ENCODE measurements at regions not wholly inside any gene's neighbourhood (a gene's known extent, or its start where the extent isn't known, plus 50 kb on each side); places are given as distances from the start of the nearest gene placed in this dataset.
"Not testable (repeated sequence)": the region's sequence is repeated elsewhere in the genome, so short reads cannot be mapped to it uniquely, and the experiment has no call there.

DNA sequence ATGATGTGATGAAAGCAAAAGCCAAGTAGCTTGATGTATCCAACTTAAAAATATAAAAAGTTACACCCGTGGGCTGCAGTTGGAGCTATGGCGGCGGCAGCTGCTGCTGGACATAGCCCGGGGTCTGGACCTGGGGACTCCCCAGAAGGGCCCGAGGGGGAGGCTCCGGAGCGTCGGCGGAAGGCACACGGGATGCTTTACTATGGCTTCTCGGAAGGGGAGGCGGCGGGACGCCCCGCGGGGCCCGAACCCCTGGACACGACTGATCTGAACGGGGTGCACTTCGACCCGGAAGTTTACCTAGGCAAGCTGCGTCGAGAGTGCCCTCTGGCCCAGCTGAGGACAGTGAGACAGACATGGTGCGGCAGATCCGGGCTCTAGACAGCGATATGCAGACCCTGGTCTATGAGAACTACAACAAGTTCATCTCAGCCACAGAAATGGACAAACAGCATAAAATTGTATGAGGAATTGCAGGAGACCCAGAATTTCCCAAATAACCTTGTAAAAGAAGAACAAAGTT, 109.5 kb upstream of the EEF2KMT start:
- no peak for DNase-seq (ENCODE audit: low spot score)
- intact Hi-C loops (cut with DNase I), result no loop called here

DNA sequence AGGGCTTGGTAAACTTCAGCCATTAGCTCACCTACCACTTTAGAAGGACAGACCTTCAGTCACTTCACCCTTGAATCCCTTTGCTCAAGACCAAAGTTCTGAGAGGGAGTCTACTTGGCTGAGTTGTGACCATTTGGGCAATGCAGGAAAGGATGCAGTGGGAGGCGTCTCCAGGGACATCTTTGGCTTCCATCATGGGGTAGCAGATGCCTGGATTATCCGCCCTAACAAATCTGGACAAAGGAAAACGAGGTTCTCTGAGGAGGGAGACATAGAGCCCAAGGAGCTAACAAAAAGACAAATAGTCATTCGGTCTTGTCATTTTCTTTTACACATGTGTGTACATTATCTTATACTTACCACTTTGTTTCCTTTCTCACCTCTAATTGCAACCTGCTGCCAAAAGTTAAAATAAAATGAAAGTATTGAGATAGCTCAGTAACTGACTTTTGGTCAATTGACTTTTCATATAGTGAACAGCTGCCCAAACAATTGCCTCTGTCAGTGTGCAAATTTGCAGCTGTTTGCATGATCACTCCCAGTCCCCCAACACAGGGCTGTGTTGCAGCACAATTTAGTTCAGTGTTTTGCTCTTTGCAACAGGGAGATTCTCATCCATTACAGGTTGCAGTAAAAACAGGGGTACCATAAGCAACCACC, 108.9 kb upstream of the EEF2KMT start:
- DNase-seq (ENCODE audit: low spot score), result no peak
- intact Hi-C loops (cut with DNase I), result no loop called here

DNA sequence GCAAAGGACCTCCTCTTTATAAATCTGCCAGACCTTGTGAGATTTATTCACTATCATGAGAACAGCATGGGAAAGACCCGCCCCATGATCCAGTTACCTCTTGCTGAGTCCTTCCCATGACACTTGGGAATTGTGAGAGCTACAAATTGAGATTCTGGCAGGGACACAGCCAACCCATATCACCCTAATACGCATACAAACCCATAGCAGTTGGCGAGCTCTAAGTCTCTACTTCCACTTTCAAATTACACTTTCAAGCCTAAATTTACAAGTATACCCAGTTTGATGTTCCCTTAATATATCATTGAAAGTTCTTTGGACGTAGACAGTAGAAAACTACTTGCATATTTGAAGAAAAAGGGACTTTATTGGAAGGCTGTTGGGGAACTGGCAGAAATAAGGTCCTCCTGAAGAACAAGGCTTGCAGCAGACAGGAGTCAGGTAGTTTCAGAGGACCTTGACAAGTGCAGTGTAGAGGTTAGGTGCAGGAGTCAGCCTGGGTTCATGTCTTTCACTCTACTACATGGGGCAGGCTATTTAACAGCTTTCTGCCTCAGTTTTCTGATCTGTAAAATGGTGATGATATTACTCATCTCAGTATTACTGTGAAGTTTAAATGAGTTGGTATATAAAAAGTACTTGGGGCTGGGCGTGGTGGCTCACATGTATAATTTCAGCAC, 107.9 kb upstream of the EEF2KMT start:
- no peak for DNase-seq (ENCODE audit: low spot score)
- intact Hi-C loops (cut with DNase I), result no loop called here

DNA sequence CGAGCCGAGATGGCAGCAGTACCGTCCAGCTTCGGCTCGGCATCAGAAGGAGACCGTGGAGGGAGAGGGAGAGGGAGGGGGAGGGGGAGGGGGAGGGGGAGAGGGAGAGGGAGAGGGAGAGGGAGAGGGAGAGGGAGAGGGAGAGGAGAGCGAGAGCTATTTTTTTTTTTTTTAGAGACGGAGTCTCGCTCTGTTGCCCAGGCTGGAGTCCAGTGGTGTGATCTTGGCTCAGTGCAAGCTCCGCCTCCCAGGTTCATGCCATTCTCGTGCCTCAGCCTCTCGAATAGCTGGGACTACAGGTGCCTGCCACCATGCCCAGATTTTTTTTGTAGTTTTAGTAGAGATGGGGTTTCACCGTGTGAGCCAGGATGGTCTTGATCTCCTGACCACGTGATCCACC, 106.1 kb upstream of the EEF2KMT start:
- intact Hi-C loops (cut with DNase I); DNase-seq (ENCODE audit: low spot score): not testable (repeated sequence)

DNA sequence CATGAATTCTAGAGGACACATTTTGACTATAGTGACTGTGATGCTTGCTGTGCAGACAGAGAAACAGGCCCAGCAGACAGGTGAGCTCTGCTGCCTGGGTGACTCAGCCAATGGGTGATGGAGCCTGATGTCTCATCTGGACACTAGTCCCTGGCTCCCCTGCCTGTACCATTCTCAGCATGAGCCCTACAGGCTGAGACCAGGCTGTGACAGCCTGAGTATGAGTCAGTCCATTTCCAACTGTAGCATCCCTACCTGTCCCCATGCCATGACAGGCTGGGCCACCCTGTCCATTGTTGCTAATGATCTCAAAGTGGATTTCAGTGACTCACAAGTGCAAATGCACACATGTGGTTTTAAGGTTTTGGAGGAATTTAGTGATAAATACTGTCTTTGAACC, 102.5 kb upstream of the EEF2KMT start:
- intact Hi-C loops (cut with DNase I), result no loop called here
- DNase-seq (ENCODE audit: low spot score), result no peak

DNA sequence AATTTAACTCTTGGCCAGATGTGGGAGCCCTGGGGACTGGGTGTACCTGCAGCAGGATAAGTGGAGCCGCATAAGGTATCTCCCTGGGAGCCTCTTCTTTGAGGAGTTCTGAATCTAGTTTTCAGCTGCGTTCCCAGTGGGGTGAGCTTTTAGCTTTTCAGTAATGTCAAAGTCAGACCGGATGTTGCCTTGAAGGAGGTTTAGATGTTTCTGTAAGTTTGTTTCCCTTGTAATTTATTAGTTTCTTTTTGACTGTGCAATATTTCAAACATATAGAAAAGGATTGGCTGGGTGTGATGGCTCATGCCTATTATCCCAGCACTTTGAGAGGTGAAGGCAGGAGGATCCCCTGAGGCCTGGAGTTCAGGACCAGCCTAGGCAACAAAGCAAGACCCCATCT, 98.6 kb upstream of the EEF2KMT start:
- DNase-seq (ENCODE audit: low spot score), result no peak

DNA sequence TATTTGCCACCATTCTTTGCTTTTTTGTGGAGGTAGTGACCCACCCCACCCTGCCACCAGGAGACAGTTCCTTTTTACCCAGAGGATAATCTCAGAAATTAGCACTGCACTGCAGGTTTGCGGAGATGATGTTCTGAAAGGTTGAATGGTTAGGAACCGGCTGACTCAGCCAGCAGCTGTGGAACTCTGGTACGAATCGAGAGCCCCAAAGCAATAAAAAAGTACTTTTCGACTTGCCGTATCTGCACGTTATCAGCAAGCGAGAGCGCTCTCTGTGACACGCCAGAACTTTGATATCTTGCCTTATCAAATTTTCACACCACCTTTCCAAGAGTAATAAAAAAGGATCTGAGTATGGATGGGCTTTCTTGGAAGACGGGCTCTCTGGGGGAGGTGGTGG, 96.3 kb upstream of the EEF2KMT start:
- intact Hi-C loops (cut with DNase I), result no loop called here
- no peak for DNase-seq (ENCODE audit: low spot score)

More for the DNA sequence above, 98.6 kb upstream of the EEF2KMT start:
- intact Hi-C loops (cut with DNase I), result no loop called here

DNA sequence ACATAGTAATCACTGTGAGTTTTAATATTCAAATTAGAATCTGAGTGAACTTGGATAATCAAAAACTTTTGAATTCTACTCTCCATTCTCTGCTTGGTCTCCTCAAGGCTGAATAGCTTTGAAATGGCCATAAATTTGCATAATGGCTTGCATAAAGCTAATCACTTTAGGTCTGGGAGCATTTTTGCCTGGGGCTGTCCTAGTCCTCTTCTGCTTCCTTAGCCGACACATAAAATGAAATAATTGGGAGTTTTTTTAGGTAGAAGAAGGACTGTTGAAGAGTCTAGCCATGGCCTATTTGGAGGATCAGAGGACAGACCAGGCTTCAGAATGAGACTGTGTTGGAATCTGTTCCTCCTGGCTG, 91.4 kb upstream of the EEF2KMT start:
- no peak for DNase-seq (ENCODE audit: low spot score)
- intact Hi-C loops (cut with DNase I), result no loop called here

DNA sequence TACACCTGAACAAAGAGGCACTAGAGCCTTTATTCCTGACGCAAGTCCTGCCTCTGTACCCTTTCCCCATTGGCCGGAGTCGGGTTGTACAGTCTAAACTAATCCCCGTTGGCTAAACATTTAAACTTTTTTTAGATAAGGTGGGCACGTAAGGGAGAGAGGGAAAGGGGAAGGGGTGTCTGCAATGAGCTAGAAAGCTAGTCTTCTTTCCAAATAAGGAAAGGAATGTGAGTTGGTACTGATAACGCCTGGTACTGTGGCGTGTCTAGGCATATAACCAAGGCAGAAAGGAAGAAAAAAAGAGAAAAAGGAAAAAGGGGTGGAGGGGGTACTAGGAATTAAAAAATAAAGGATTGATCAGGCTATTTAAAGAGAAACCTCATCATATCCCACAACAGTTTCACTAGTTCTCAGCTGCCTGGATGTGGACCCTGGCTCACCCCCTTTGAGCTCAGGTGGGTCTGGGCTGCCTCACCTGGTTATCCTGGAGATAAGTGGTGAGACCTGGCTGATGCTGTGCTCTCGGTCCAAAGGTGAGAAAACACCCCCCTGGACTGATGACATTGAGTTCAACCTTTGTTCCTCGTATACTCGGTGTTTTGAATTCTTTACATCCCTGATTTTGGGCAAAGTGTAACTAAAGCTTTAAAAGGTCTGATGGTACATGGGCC, 90.9 kb upstream of the EEF2KMT start:
- DNase-seq (ENCODE audit: low spot score), result no peak
- intact Hi-C loops (cut with DNase I), result no loop called here

DNA sequence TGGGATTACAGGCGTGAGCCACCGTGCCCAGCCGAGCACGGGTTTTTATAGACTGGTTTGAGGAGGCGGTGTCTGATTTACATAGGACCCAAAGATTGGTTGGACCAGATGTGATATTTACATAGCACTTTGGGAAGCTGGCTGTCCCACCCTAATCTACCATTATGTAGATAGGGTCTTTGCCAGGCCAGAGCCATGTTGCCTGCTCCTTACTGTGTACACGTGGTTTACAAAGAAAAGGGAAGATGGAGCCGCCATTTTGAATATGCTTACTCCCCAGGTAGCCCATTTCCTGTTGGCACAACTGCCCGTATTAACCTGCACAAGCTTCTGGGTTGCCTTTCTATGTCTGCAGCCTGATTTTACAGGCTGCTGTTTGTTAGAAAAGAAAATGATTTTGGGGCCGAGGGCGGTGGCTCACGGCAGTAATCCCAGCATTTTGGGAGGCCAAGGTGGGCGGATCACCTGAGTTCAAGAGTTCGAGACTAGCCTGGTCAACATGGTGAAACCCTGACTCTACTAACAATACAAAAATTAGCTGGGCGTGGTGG, 89.9 kb upstream of the EEF2KMT start:
- DNase-seq (ENCODE audit: low spot score), result no peak
- intact Hi-C loops (cut with DNase I), result no loop called here

DNA sequence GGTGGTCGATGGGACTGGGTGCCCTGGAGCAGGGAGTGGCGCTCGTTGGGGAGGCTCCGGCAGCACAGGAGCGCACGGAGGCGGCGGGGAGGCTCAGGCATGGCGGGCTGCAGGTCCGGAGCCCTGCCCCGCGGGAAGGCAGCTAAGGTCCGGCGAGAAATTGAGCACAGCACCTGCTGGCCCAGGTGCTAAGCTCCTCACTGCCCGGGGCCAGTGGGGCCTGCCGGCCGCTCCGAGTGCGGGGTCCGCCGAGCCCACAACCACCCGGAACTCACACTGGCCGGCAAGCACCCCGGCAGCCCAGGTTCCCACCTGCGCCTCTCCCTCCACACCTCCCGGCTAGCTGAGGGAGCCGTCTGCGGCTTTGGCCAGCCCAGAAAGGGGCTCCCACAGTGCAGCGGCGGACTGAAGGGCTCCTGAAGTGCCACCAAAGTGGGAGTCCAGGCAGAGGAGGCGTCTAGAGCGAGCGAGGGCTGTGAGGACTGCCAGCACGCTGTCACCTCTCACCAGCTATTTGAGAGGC, 88.8 kb upstream of the EEF2KMT start:
- intact Hi-C loops (cut with DNase I), result no loop called here
- DNase-seq (ENCODE audit: low spot score), result no peak

DNA sequence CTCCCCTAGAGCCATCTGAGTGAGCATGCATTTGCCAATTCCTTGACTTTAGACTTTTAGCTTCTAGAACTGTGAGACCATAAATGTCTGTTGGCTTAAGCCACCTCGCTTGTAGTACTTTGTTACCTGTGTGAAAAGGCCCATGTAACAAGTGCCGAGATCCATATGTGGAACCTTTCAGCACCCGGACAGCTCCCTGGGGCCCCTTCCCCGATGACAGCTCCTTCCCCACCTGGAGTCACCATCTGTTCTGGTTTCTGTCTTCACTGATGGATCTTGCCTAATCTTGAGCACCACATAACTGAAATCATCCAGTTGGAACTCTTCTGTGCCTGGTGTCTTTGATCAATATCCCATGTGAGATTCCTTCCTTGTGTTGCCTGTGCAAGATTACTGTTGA, 78.9 kb upstream of the EEF2KMT start:
- no peak for DNase-seq (ENCODE audit: low spot score)

DNA sequence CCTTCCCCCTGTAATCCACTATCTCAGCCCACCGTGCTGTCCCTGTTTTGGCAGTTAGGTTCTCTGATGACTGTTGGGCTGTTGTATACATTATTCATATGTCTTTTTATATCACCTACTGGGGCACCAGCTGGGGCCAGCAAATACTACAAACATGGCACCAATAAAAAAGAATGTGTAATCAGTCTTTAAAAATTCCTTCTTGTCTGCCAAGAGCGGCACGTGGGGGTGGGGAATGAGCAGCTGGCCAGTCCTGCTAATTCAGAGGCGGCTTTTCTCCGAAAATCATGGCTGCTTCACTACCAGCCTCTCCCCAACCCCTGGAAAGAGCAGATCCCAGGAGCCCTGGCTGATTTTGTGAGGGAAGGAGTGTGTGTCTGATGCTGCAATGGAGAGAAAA, 77.7 kb upstream of the EEF2KMT start:
- no peak for DNase-seq (ENCODE audit: low spot score)
- intact Hi-C loops (cut with DNase I), result no loop called here

More for the DNA sequence above, 78.9 kb upstream of the EEF2KMT start:
- intact Hi-C loops (cut with DNase I), result no loop called here

DNA sequence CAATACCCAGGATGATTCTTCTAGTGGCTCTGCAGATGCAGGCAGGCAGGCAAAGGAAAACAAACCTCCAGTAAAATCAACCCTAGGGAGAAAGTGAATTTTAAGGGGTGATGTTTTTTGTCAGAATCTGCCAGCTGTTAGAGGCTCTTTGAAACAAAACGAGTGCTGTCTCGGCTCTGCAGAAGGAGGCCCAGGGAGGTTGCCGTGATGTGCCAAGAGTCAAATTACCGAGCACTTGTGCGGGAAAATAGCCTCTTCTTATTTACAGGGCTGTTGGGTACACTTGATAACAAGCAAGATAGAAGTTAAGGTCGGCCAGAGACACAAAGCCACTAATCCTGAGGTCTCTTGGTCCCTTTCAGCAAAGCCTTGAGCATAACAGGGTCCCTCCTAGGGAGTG, 68.9 kb upstream of the EEF2KMT start:
- DNase-seq (ENCODE audit: low spot score), result no peak

DNA sequence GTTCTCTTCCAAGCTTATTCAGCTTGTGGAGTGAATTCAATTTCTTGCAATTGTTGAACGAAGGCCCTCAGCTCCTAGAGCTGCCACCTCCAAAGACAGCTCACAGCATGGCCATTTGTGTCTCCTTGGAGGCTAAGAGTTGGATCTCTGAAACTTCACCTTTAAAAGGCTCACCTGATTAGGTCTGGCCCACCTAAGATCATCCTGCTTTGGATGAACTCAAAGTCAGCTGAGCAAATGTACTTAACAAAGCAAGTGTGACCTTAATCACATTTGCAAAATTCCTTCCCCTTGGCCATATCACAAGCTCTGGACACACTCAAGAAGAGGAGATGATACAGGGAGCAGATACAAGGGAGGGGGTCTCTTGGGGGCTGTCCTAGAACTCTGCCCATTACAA, 67.8 kb upstream of the EEF2KMT start:
- DNase-seq (ENCODE audit: low spot score); intact Hi-C loops (cut with DNase I): not testable (repeated sequence)

More for the DNA sequence above, 68.9 kb upstream of the EEF2KMT start:
- intact Hi-C loops (cut with DNase I), result no loop called here

DNA sequence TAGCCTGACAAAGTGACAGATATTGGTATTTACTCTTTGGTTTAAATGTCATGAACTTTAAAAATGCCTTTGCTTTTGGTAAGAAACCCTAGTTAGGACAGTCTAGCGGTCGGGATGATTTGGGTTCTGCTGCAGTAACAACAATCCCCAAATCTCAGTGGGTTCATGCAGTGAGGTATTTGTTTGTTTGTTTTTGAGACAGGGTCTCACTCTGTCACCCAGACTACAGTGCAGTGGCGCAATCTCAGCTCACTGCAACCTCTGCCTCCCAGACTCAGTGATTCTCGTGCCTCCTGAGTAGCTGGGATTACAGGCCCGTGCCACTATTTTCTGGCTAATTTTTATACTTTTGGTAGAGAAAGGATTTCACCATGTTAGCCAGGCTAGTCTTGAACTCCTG, 65.2 kb upstream of the EEF2KMT start:
- DNase-seq (ENCODE audit: low spot score); intact Hi-C loops (cut with DNase I): not testable (repeated sequence)

DNA sequence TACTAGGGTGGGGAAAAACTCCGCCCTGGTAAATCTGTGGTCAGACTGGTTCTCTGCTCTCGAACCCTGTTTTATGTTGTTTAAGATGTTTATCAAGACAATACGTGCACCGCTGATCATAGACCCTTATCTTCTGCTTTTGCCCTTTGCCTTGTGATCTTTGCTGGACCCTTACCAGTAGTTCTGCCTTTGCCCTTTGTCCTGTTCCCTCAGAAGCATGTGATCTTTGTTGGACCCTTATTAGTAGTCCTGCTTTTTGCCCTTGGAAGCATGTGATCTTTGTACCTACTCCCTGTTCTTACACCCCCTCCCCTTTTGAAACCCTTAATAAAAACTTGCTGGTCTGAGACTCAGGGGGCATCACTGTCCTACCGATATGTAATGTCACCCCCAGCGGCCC, 64.3 kb upstream of the EEF2KMT start:
- intact Hi-C loops (cut with DNase I); DNase-seq (ENCODE audit: low spot score): not testable (repeated sequence)

DNA sequence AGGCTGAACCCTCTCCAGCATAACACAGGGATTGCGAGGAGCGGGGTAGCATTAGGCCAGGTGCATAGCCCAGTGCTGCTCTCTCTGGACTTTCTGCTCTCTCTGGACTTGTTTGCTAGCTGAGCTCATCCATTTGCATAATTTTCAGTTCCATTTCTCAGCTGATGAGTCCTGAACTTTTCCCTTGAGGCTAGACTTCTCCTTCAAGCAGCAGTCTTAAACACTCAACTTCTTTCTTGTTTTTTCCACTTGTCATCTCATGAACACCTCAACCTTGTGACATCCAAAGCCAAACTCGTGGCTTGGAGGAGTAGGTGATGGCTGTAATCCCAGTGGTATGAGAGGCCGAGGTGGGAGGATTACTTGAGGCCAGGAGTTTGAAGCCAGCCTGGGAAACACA, 62.4 kb upstream of the EEF2KMT start:
- DNase-seq (ENCODE audit: low spot score); intact Hi-C loops (cut with DNase I): not testable (repeated sequence)

DNA sequence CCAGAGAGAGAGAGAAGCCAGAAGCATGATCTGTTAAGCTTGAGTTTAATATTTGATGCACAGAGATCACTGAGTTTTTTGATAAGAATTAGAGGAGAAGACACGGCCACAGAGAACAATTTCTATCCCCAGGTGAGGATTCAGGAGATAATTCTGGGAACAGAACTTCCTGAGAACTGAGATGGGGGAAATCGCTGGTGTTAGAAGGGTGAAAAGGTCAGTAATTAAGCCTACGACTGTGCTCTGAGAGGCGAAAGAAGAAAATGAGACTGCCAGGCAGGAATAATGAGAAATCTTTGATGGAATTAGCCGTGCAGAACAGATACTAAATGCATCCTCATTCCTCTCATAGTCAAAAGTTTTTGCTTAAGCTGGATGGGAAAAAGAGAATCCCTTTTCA, 61.9 kb upstream of the EEF2KMT start:
- intact Hi-C loops (cut with DNase I); DNase-seq (ENCODE audit: low spot score): not testable (repeated sequence)

DNA sequence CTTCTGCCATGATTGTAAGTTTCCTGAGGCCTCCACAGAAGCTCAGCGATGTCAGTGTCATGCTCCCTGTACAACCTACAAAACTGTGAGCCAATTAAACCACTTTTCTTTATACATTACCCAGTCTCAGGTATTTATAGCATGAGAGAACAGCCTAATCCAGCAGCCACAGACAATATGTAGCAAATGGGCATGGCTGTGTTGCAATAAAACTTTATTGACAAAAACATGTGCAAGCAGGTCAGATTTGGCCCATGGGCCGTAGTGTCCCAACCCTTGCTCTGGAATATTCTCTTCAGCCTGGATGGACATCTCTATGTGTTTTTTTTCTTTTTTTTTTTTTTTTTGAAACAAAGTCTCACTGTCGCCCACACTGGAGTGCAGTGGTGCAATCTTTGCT, 60.9 kb upstream of the EEF2KMT start:
- DNase-seq (ENCODE audit: low spot score), result no peak

More for the DNA sequence above, 60.9 kb upstream of the EEF2KMT start:
- intact Hi-C loops (cut with DNase I), result no loop called here

Measured in cardiac septum (tissue), 1 donor.